B cell (primary cell): ENCODE measurements at regions not wholly inside any gene's neighbourhood (a gene's known extent, or its start where the extent isn't known, plus 50 kb on each side); places are given as distances from the start of the nearest gene placed in this dataset.

ENCODE experiments used
- ATAC-seq: fragments of 200-7000 bp; cut with Tn5 transposase; one replicate; pipeline ENCODE4 v1.10.0; 2021; ENCODE audit warnings: low read depth, mild to moderate bottlenecking, moderate number of reproducible peaks, moderate library complexity
- CTCF ChIA-PET: fragments of 350-600 bp; sonication (Branson Sonifier 250); formaldehyde crosslinking; loops from one replicate; lab custom pipeline; 2021; ENCODE audit warnings: antibody characterized with exemption, inconsistent platforms; lab: Charles Lee
- POLR2A ChIA-PET: fragments of 350-600 bp; sonication (Branson Sonifier 250); formaldehyde crosslinking; loops from one replicate; lab custom pipeline; 2021; ENCODE audit warnings: antibody characterized with exemption; lab: Charles Lee
- DNase-seq: peaks from one replicate; pipeline ENCODE4 v3.0.0; 2013
- H2AFZ ChIP-seq: 2 replicates; pipeline ENCODE4 v1.6.1; 2012; ENCODE audit warnings: mild to moderate bottlenecking, low read depth, low read length; ENCODE audit not compliant: insufficient read depth, poor library complexity, severe bottlenecking
- H3K27ac ChIP-seq, 2 donors: 1 replicate in 1 of 2; 2 replicates in 1 of 2; pipeline ENCODE4 v1.5.1; 2012 to 2013; ENCODE audit warnings: low read length in 2 of 2, mild to moderate bottlenecking in 2 of 2, moderate library complexity in 1 of 2
- H3K27me3 ChIP-seq, 4 experiments: fragments of 200-600 bp in 1 of 4; sonication (generic) in 1 of 4; replicated peaks in 1 of 4; 1 replicate in 2 of 4; 2 replicates in 2 of 4; pipeline versions ENCODE4 v1.6.1 to v1.7.0; 2013 to 2016; ENCODE audit warnings: low read length in 3 of 4, mild to moderate bottlenecking in 2 of 4, mixed read lengths in 1 of 4, moderate library complexity in 1 of 4; ENCODE audit not compliant: insufficient read depth in 4 of 4, control insufficient read depth in 3 of 4; ENCODE audit errors: control extremely low read depth in 1 of 4
- H3K36me3 ChIP-seq, 2 experiments: replicated peaks in 1 of 2; 1 replicate in 1 of 2; 2 replicates in 1 of 2; pipeline versions ENCODE4 v1.6.1 to v1.7.1; 2013; ENCODE audit warnings: low read length in 1 of 2; ENCODE audit not compliant: insufficient read depth in 2 of 2, control insufficient read depth in 1 of 2; ENCODE audit errors: control extremely low read depth in 1 of 2, extremely low read depth in 1 of 2
- H3K4me1 ChIP-seq, 2 donors: fragments of 200-600 bp in 1 of 2; sonication (generic) in 1 of 2; 1 replicate in 1 of 2; 2 replicates in 1 of 2; pipeline versions ENCODE4 v1.5.1 to v1.6.1; 2013 to 2017; ENCODE audit warnings: low read length in 2 of 2; ENCODE audit not compliant: control insufficient read depth in 2 of 2, insufficient read depth in 2 of 2
- H3K4me2 ChIP-seq: replicated peaks from 2 replicates; pipeline ENCODE3; 2012; ENCODE audit warnings: mild to moderate bottlenecking, low read depth, low read length; ENCODE audit not compliant: poor library complexity, severe bottlenecking
- H3K4me3 ChIP-seq, 5 experiments: fragments of 200-600 bp in 1 of 5; sonication (generic) in 1 of 5; 1 replicate in 3 of 5; 2 replicates in 2 of 5; pipeline versions ENCODE4 v1.5.1 to v1.7.0; 2011 to 2016; ENCODE audit warnings: low read length in 4 of 5, mild to moderate bottlenecking in 4 of 5, low read depth in 2 of 5, control low read depth in 1 of 5, moderate library complexity in 1 of 5; ENCODE audit not compliant: insufficient read depth in 1 of 5; ENCODE audit errors: control extremely low read depth in 1 of 5, extremely low read depth in 1 of 5
- H3K79me2 ChIP-seq: fragments of 200-600 bp; sonication (generic); one replicate; pipeline ENCODE4 v1.6.0; 2016; ENCODE audit warnings: low read length; ENCODE audit not compliant: control insufficient read depth, insufficient read depth
- H3K9ac ChIP-seq: fragments of 200-600 bp; sonication (generic); 2 replicates; pipeline ENCODE4 v1.6.1; 2017; ENCODE audit warnings: mild to moderate bottlenecking, low read length, moderate library complexity
- H3K9me3 ChIP-seq, 3 donors: one replicate each; pipeline versions ENCODE4 v1.6.1 to v1.7.1; 2013; ENCODE audit warnings: low read length in 2 of 3; ENCODE audit not compliant: control insufficient read depth in 2 of 3, insufficient read depth in 1 of 3; ENCODE audit errors: control extremely low read depth in 1 of 3
- H4K20me1 ChIP-seq: 2 replicates; pipeline ENCODE4 v1.6.0; 2012; ENCODE audit warnings: mild to moderate bottlenecking, low read length; ENCODE audit not compliant: insufficient read depth, control insufficient read depth, poor library complexity, severe bottlenecking
- H3K27ac Mint-ChIP-seq: one replicate; pipeline ENCODE4 v1.8.0; 2021; ENCODE audit warnings: mixed read lengths
- H3K27me3 Mint-ChIP-seq: one replicate; pipeline ENCODE4 v1.8.0; 2021; ENCODE audit warnings: mixed read lengths
- H3K4me1 Mint-ChIP-seq: one replicate; pipeline ENCODE4 v1.8.0; 2021; ENCODE audit warnings: mixed read lengths
- H3K4me3 Mint-ChIP-seq: one replicate; pipeline ENCODE4 v1.8.0; 2021; ENCODE audit warnings: mixed read lengths
- H3K9me3 Mint-ChIP-seq: one replicate; pipeline ENCODE4 v1.8.0; 2022; ENCODE audit warnings: mixed read lengths; ENCODE audit not compliant: insufficient read depth
- CTCF ChIP-seq: fragments of 200-600 bp; IDR thresholded peaks from one replicate; pipeline ENCODE4 v1.8.0; 2022; ENCODE audit warnings: antibody characterized with exemption, mild to moderate bottlenecking
- EZH2 ChIP-seq: IDR thresholded peaks from 2 replicates; pipeline ENCODE4 v1.6.1; 2012; ENCODE audit warnings: borderline replicate concordance, low read depth, mild to moderate bottlenecking, moderate library complexity, low read length; ENCODE audit not compliant: insufficient read depth, poor library complexity, severe bottlenecking
- WGBS: methylation state at CpG from one replicate; pipeline ENCODE4 v1.1.5; 2013; ENCODE audit warnings: missing lambda C conversion rate; ENCODE audit not compliant: insufficient coverage; 5-methylcytosine and 5-hydroxymethylcytosine counted together
- intact Hi-C: fragments of 100-400 bp; cut with micrococcal nuclease; formaldehyde crosslinking; loops from one replicate; pipeline ENCODE4 v1.10.0; 2022

DNA sequence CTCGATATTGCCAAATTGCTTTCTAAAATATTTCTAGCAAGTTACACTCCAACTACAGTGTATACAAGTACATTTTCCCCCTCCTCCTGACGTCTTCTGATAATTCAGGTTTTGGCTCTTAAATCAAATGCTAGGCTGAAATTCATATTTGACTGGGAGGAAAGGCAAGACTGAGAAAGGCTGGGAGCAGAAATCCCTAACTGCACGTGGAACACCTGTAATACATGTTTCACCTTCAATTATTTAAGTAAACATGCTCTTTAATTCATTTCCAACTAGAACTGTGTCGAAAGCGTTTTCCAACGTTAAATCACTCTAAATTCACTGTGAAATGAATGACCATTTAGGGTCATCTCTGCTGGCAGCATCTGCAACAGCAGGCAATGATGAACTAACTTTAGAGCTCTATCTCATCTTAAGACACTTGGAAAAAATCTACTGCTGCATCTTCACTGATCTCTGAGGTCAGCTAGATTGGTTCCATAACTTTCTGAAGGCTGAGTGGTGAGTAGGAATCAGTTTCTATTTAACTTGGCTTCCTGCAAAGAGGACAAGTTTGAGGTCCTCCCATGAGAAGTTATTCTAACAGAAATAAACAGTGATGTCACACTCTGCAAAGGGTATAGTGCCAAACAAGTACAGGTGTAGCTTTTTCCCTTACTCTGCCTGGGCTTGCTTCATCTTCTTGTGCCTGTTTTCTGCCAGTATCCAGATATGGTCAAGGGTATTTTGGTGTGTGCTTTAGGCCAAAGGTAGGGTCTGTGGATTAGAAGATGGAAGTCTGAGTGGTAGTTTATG lies 144.3 kb upstream of the PAK3 start:
- intact Hi-C loops = no loop called here
- H3K4me1 Mint-ChIP-seq = no peaks in the 10 kb centered on the region
- no peaks in the 10 kb centered on the region for H3K9me3 Mint-ChIP-seq
- H4K20me1 ChIP-seq = no peaks in the 10 kb centered on the region
- no peaks in the 10 kb centered on the region for H3K4me1 ChIP-seq
- WGBS = no CpG with 5 or more reads among the region's 6 CpGs
- H2AFZ ChIP-seq = no peak overlapping the region
- no peak overlapping the region for H3K4me3 ChIP-seq
- no peak overlapping the region for H3K27ac Mint-ChIP-seq
- CTCF ChIA-PET = no interaction called here
- no peaks in the 10 kb centered on the region for H3K79me2 ChIP-seq
- H3K27me3 Mint-ChIP-seq = no peaks in the 10 kb centered on the region
- no peak overlapping the region for H3K9ac ChIP-seq
- no peaks in the 10 kb centered on the region for H3K9me3 ChIP-seq
- TF ChIP-seq EZH2 (no peak), CTCF (no peak)
- H3K36me3 ChIP-seq = no peaks in the 10 kb centered on the region
- H3K27me3 ChIP-seq = no peaks in the 10 kb centered on the region
- POLR2A ChIA-PET = no interaction called here
- ATAC-seq (no peak), DNase-seq (no peak)
- no peak overlapping the region for H3K4me2 ChIP-seq
- no peak overlapping the region for H3K4me3 Mint-ChIP-seq
- no peak overlapping the region for H3K27ac ChIP-seq
